PC-9 (cell line): ENCODE measurements at regions not wholly inside any gene's neighbourhood (a gene's known extent, or its start where the extent isn't known, plus 50 kb on each side); places are given as distances from the start of the nearest gene placed in this dataset.

Experiments used
- BruUV-seq: library from RNA; stranded (reverse); fragments of 400-500 nt; replicated peaks from 2 replicates; lab custom pipeline; 2021; lab: Mats Ljungman, UMichigan
- CTCF ChIA-PET: fragments of 300-600 bp; sonication (Branson Sonifier 250); formaldehyde crosslinking; loops from one replicate; lab custom pipeline; 2022; ENCODE audit warnings: antibody characterized with exemption; lab: Charles Lee
- POLR2A ChIA-PET: fragments of 300-600 bp; sonication (Branson Sonifier 250); formaldehyde crosslinking; loops from one replicate; lab custom pipeline; 2022; ENCODE audit warnings: antibody characterized with exemption; ENCODE audit not compliant: unreplicated experiment; lab: Charles Lee
- DNase-seq, 2 experiments: peaks; one replicate each; pipeline versions ENCODE4 v3.0.0 to v3.0.0-alpha.2; 2015 to 2022; ENCODE audit warnings: mixed read lengths in 1 of 2
- H2AFZ ChIP-seq: fragments of 200-600 bp; sonication (generic); 2 replicates; pipeline ENCODE4 v1.8.1; 2017; ENCODE audit warnings: antibody characterized with exemption
- H3F3A ChIP-seq: fragments of 200-600 bp; sonication (generic); 2 replicates; pipeline ENCODE4 v1.8.1; 2017; ENCODE audit warnings: antibody characterized with exemption, mild to moderate bottlenecking, low read depth; ENCODE audit not compliant: insufficient read depth
- H3K27ac ChIP-seq: fragments of 200-600 bp; sonication (generic); 2 replicates; pipeline ENCODE4 v1.6.1; 2016; ENCODE audit warnings: mixed run types
- H3K27me3 ChIP-seq: fragments of 200-600 bp; sonication (generic); 2 replicates; pipeline ENCODE4 v1.6.1; 2016; ENCODE audit warnings: low read depth, mixed run types; ENCODE audit not compliant: insufficient read depth
- H3K36me3 ChIP-seq: fragments of 200-600 bp; sonication (generic); 2 replicates; pipeline ENCODE4 v1.6.1; 2016; ENCODE audit warnings: low read depth, mixed run types
- H3K4me1 ChIP-seq: fragments of 200-600 bp; sonication (generic); replicated peaks from 2 replicates; pipeline ENCODE4 v1.6.1; 2016; ENCODE audit warnings: mixed run types; ENCODE audit not compliant: insufficient read depth
- H3K4me2 ChIP-seq: fragments of 200-600 bp; sonication (generic); 2 replicates; pipeline ENCODE4 v1.6.1; 2017; ENCODE audit warnings: mixed run types
- H3K4me3 ChIP-seq: fragments of 200-600 bp; sonication (generic); 2 replicates; pipeline ENCODE4 v1.6.1; 2016; ENCODE audit warnings: mixed run types
- H3K79me2 ChIP-seq: fragments of 200-600 bp; sonication (generic); 2 replicates; pipeline ENCODE4 v1.6.1; 2017; ENCODE audit warnings: low read depth, mixed run types
- H3K9me2 ChIP-seq: fragments of 200-600 bp; sonication (generic); 2 replicates; pipeline ENCODE4 v1.8.1; 2017; ENCODE audit warnings: mild to moderate bottlenecking; ENCODE audit not compliant: insufficient read depth
- H3K9me3 ChIP-seq: fragments of 200-600 bp; sonication (generic); 2 replicates; pipeline ENCODE4 v1.8.1; 2016; ENCODE audit warnings: low read depth; ENCODE audit not compliant: insufficient read depth
- H4K20me1 ChIP-seq: fragments of 200-600 bp; sonication (generic); 2 replicates; pipeline ENCODE4 v1.8.1; 2017; ENCODE audit not compliant: insufficient read depth
- CTCF ChIP-seq: fragments of 200-600 bp; sonication (generic); conservative IDR thresholded peaks from 2 replicates; pipeline ENCODE4 v1.6.1; 2017; ENCODE audit warnings: mixed run types, antibody characterized with exemption, mild to moderate bottlenecking, moderate library complexity
- EZH2 ChIP-seq: fragments of 200-600 bp; sonication (generic); IDR thresholded peaks from 2 replicates; pipeline ENCODE4 v1.8.0; 2017; ENCODE audit warnings: antibody characterized with exemption, low read depth
- intact Hi-C: fragments of 100-400 bp; cut with micrococcal nuclease; formaldehyde crosslinking; loops from one replicate; pipeline ENCODE4 v1.10.0; 2022; ENCODE audit not compliant: unreplicated experiment

GRCh38 chr10:120989279-120989678 lies 138.1 kb downstream of the WDR11 start:
- intact Hi-C loops, result no loop called here
- ChIA-PET POLR2A (no interaction called here), CTCF (no interaction called here)

GRCh38 chr10:120989996-120990598 lies 138.9 kb downstream of the WDR11 start:
- no peak for TF ChIP-seq CTCF
- no peak for TF ChIP-seq EZH2
- H3K27me3 ChIP-seq, result no peaks in the 10 kb centered on the region
- no peak overlapping the region for H3K27ac ChIP-seq
- H2AFZ ChIP-seq, result no peak overlapping the region
- CTCF ChIA-PET, result no interaction called here
- no TSS peak for BruUV-seq
- H3K79me2 ChIP-seq, result no peaks in the 10 kb centered on the region
- H3K9me2 ChIP-seq, result no peaks in the 10 kb centered on the region
- no peak overlapping the region for H3K4me2 ChIP-seq
- no peaks in the 10 kb centered on the region for H3K9me3 ChIP-seq
- POLR2A ChIA-PET, result no interaction called here
- no peaks in the 10 kb centered on the region for H3K4me1 ChIP-seq
- no peaks in the 10 kb centered on the region for H4K20me1 ChIP-seq
- H3K36me3 ChIP-seq, result no peaks in the 10 kb centered on the region
- H3F3A ChIP-seq, result no peaks in the 10 kb centered on the region
- DNase-seq, result no peak
- intact Hi-C loops, result no loop called here
- H3K4me3 ChIP-seq, result no peak overlapping the region

More at GRCh38 chr10:120989279-120989678, 138.1 kb downstream of the WDR11 start:
- Histone ChIP-seq H3K27ac (no peak overlapping the region), H3K4me3 (no peak overlapping the region), H3K36me3 (no peaks in the 10 kb centered on the region), H3K4me2 (no peak overlapping the region), H3K9me2 (no peaks in the 10 kb centered on the region), H3K9me3 (no peaks in the 10 kb centered on the region), H4K20me1 (no peaks in the 10 kb centered on the region), H2AFZ (no peak overlapping the region), H3F3A (no peaks in the 10 kb centered on the region), H3K4me1 (no peaks in the 10 kb centered on the region), H3K79me2 (no peaks in the 10 kb centered on the region), H3K27me3 (no peaks in the 10 kb centered on the region)
- BruUV-seq, result no TSS peak
- no peak for TF ChIP-seq CTCF
- TF ChIP-seq EZH2, result no peak
- DNase-seq, result no peak

- ChIA-PET CTCF (no interaction called here), POLR2A (no interaction called here)
- no peaks in the 10 kb centered on the region for H3K27me3 ChIP-seq
- TF ChIP-seq EZH2, result no peak
- no peak for TF ChIP-seq CTCF
- no peaks in the 10 kb centered on the region for H3K9me3 ChIP-seq
- no TSS peak for BruUV-seq
- no peak overlapping the region for H2AFZ ChIP-seq
- no peaks in the 10 kb centered on the region for H3K36me3 ChIP-seq
- no peak overlapping the region for H3K27ac ChIP-seq
- H3F3A ChIP-seq, result no peaks in the 10 kb centered on the region
- H3K79me2 ChIP-seq, result no peaks in the 10 kb centered on the region
- no peaks in the 10 kb centered on the region for H4K20me1 ChIP-seq
- H3K4me3 ChIP-seq, result no peak overlapping the region
- H3K9me2 ChIP-seq, result no peaks in the 10 kb centered on the region
- no peaks in the 10 kb centered on the region for H3K4me1 ChIP-seq
- no peak overlapping the region for H3K4me2 ChIP-seq
- no peak for DNase-seq
- intact Hi-C loops, result no loop called here
These were observed 139.7 kb downstream of the WDR11 start for GRCh38 chr10:120990831-120991230.
